Loucy (cell line): ENCODE measurements at regions not wholly inside any gene's neighbourhood (a gene's known extent, or its start where the extent isn't known, plus 50 kb on each side); places are given as distances from the start of the nearest gene placed in this dataset.

Source experiments
- H2AFZ ChIP-seq: fragments of 200-600 bp; sonication (generic); 2 replicates; pipeline ENCODE4 v1.6.0; 2016; ENCODE audit warnings: antibody characterized with exemption, mild to moderate bottlenecking, low read length, moderate library complexity
- H3F3A ChIP-seq: fragments of 200-600 bp; 2 replicates; pipeline ENCODE4 v1.6.0; 2016; ENCODE audit warnings: antibody characterized with exemption, low read depth, mild to moderate bottlenecking
- H3K27me3 ChIP-seq: fragments of 200-600 bp; sonication (generic); 2 replicates; pipeline ENCODE4 v1.6.1; 2014; ENCODE audit warnings: low read length, mild to moderate bottlenecking; ENCODE audit not compliant: insufficient read depth, poor library complexity, severe bottlenecking
- H3K36me3 ChIP-seq: fragments of 200-600 bp; sonication (generic); 2 replicates; pipeline ENCODE4 v1.6.1; 2016; ENCODE audit warnings: low read length; ENCODE audit not compliant: insufficient read depth
- H3K4me1 ChIP-seq: fragments of 200-600 bp; sonication (generic); 2 replicates; pipeline ENCODE4 v1.5.1; 2014; ENCODE audit warnings: low read length, mild to moderate bottlenecking; ENCODE audit not compliant: insufficient read depth, poor library complexity, severe bottlenecking
- H3K4me2 ChIP-seq: fragments of 200-600 bp; sonication (generic); 2 replicates; pipeline ENCODE4 v1.6.0; 2014; ENCODE audit warnings: antibody characterized with exemption, low read length, low read depth, mild to moderate bottlenecking; ENCODE audit not compliant: poor library complexity, severe bottlenecking
- H3K4me3 ChIP-seq: fragments of 200-600 bp; sonication (generic); 2 replicates; pipeline ENCODE4 v1.5.1; 2014; ENCODE audit warnings: low read length, mild to moderate bottlenecking, mixed read lengths; ENCODE audit not compliant: poor library complexity, severe bottlenecking
- H3K79me2 ChIP-seq: fragments of 200-600 bp; sonication (generic); 2 replicates; pipeline ENCODE4 v1.6.1; 2014; ENCODE audit warnings: low read length; ENCODE audit not compliant: insufficient read depth
- H3K9ac ChIP-seq: fragments of 200-600 bp; sonication (generic); 2 replicates; pipeline ENCODE4 v1.6.0; 2014; ENCODE audit warnings: mild to moderate bottlenecking, low read depth, low read length, moderate library complexity; ENCODE audit not compliant: poor library complexity, severe bottlenecking
- H3K9me2 ChIP-seq: fragments of 200-600 bp; sonication (generic); replicated peaks from 2 replicates; pipeline ENCODE4 v1.6.1; 2016; ENCODE audit warnings: low read depth, low read length, mixed read lengths
- H3K9me3 ChIP-seq: fragments of 200-600 bp; sonication (generic); 2 replicates; pipeline ENCODE4 v1.6.1; 2014; ENCODE audit warnings: mild to moderate bottlenecking, antibody characterized with exemption, low read length, low read depth; ENCODE audit not compliant: insufficient read depth
- H4K20me1 ChIP-seq: fragments of 200-600 bp; sonication (generic); 2 replicates; pipeline ENCODE4 v1.6.0; 2014; ENCODE audit warnings: antibody characterized with exemption, low read length, mild to moderate bottlenecking; ENCODE audit not compliant: insufficient read depth, poor library complexity, severe bottlenecking
- EZH2phosphoT487 ChIP-seq: fragments of 200-600 bp; IDR thresholded peaks from 2 replicates; pipeline ENCODE4 v1.6.1; 2018; ENCODE audit warnings: antibody characterized with exemption, mild to moderate bottlenecking, moderate library complexity, borderline replicate concordance
- TF ChIP-seq, protein P1 (sequence below): fragments of 200-600 bp; sonication (generic); conservative IDR thresholded peaks from 2 replicates; pipeline ENCODE4 v1.5.1; 2014; ENCODE audit warnings: mild to moderate bottlenecking, antibody characterized with exemption, low read length

DNA sequence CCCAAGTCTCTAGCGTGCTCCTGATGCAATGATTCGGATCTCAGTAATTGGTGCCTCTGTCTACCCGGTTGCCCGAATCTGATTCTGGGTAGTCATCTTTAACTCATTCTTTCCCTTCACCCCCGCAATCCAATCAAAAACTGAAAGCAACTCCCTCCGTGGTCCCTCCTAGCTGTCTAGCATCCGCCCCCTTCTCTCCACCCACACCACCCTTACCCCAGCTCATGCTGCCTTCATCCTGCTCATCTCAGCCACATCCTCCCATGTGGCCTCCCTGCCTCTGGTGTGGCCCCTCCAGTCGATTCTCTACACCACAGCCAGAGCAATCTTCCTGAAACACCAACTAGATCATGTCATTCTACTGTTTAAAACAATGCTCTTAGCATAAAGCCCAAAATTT, 62.3 kb downstream of the TTC32 start:
- H3K27me3 ChIP-seq: no peaks in the 10 kb centered on the region
- H3K9me2 ChIP-seq: no peaks in the 10 kb centered on the region
- H3K9ac ChIP-seq: no peak overlapping the region
- H3F3A ChIP-seq: no peaks in the 10 kb centered on the region
- no peak overlapping the region for H3K4me2 ChIP-seq
- TF ChIP-seq, protein P1, sequence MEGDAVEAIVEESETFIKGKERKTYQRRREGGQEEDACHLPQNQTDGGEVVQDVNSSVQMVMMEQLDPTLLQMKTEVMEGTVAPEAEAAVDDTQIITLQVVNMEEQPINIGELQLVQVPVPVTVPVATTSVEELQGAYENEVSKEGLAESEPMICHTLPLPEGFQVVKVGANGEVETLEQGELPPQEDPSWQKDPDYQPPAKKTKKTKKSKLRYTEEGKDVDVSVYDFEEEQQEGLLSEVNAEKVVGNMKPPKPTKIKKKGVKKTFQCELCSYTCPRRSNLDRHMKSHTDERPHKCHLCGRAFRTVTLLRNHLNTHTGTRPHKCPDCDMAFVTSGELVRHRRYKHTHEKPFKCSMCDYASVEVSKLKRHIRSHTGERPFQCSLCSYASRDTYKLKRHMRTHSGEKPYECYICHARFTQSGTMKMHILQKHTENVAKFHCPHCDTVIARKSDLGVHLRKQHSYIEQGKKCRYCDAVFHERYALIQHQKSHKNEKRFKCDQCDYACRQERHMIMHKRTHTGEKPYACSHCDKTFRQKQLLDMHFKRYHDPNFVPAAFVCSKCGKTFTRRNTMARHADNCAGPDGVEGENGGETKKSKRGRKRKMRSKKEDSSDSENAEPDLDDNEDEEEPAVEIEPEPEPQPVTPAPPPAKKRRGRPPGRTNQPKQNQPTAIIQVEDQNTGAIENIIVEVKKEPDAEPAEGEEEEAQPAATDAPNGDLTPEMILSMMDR: no peak
- TF ChIP-seq EZH2phosphoT487: no peak
- no peaks in the 10 kb centered on the region for H4K20me1 ChIP-seq
- no peaks in the 10 kb centered on the region for H3K4me1 ChIP-seq
- no peaks in the 10 kb centered on the region for H3K79me2 ChIP-seq
- H3K36me3 ChIP-seq: no peaks in the 10 kb centered on the region
- H3K4me3 ChIP-seq: no peak overlapping the region
- no peaks in the 10 kb centered on the region for H3K9me3 ChIP-seq
- no peak overlapping the region for H2AFZ ChIP-seq

DNA sequence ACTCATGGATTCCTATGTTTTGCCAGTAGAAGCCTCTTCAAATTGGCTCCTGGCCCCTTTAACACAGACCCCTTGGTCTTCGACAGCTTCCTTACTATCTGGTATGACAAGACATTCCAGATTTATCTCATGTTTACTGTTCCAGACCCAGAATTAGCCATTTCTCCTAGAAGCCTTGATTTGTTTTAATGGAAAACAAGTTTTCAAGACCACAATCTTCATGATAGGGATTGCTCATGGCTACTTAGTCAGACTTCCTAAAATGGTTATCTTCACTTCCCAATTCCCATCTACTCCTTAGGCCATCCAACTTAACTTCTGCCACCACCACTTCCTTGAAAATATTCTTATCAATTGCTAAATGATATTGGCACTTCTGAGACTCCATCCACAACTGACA, 63.2 kb downstream of the TTC32 start:
- no peak for TF ChIP-seq EZH2phosphoT487
- TF ChIP-seq, protein P1: no peak
- Histone ChIP-seq H3K9ac (no peak overlapping the region), H3K4me3 (no peak overlapping the region), H4K20me1 (no peaks in the 10 kb centered on the region), H3K79me2 (no peaks in the 10 kb centered on the region), H3K36me3 (no peaks in the 10 kb centered on the region), H3F3A (no peaks in the 10 kb centered on the region), H3K4me1 (no peaks in the 10 kb centered on the region), H2AFZ (no peak overlapping the region), H3K9me3 (no peaks in the 10 kb centered on the region), H3K9me2 (no peaks in the 10 kb centered on the region), H3K27me3 (no peaks in the 10 kb centered on the region), H3K4me2 (no peak overlapping the region)

DNA sequence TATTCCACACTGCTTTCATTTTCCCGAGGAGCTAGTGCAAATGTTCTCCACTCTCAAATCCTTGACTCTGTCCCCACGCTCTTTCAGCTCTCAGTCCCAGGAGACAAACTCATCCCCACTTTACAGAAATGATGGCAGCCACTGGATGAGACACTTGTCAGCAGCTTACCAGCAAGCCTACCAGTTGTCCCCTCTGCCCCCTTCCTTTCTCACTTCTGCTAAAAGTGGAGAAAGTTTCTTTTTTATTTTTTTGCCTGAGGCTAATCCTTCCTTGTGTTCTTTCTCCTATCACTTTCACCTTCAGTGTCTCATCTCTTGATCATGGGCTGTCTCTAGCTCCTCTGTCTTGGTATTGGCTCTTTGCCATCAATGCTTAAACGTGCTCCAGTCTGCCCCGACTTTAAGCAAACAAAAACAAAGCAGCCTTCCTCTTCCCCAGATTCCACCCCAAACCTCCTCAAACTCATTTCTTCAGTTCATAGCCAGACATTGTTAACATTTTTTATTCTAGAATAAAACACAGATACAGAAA, 64.5 kb downstream of the TTC32 start:
- H3K79me2 ChIP-seq: no peaks in the 10 kb centered on the region

More for the DNA sequence above, 64.5 kb downstream of the TTC32 start:
- H4K20me1 ChIP-seq: no peaks in the 10 kb centered on the region
- no peak overlapping the region for H3K9ac ChIP-seq
- H2AFZ ChIP-seq: no peak overlapping the region
- H3K9me3 ChIP-seq: no peaks in the 10 kb centered on the region
- H3K4me2 ChIP-seq: no peak overlapping the region
- no peaks in the 10 kb centered on the region for H3K27me3 ChIP-seq
- no peaks in the 10 kb centered on the region for H3F3A ChIP-seq
- no peaks in the 10 kb centered on the region for H3K9me2 ChIP-seq
- no peaks in the 10 kb centered on the region for H3K4me1 ChIP-seq
- H3K36me3 ChIP-seq: no peaks in the 10 kb centered on the region
- H3K4me3 ChIP-seq: no peak overlapping the region
- TF ChIP-seq, protein P1: no peak
- TF ChIP-seq EZH2phosphoT487: no peak
